Tibial artery (tissue), 4 donors: ENCODE measurements at regions not wholly inside any gene's neighbourhood (a gene's known extent, or its start where the extent isn't known, plus 50 kb on each side); places are given as distances from the start of the nearest gene placed in this dataset.

ENCODE experiments used
- DNase-seq, 2 donors: peaks; one replicate each; pipeline ENCODE4 v3.0.0-alpha.2; 2019
- H3K27ac ChIP-seq, 2 donors: fragments of 200-600 bp; sonication (generic) in 1 of 2; 1 replicate in 1 of 2; 2 replicates in 1 of 2; pipeline ENCODE4 v1.5.1; 2018 to 2019; ENCODE audit warnings: mild to moderate bottlenecking in 1 of 2
- H3K27me3 ChIP-seq, 2 donors: fragments of 200-600 bp; sonication (generic) in 1 of 2; one replicate each; pipeline versions ENCODE4 v1.5.1 to v1.6.0; 2016 to 2019
- H3K36me3 ChIP-seq, 3 donors: fragments of 200-600 bp; sonication (generic) in 2 of 3; one replicate each; pipeline ENCODE4 v1.5.1; 2016 to 2019; ENCODE audit warnings: mild to moderate bottlenecking in 2 of 3
- H3K4me1 ChIP-seq, 4 donors: fragments of 200-600 bp; sonication (generic) in 2 of 4; 1 replicate in 3 of 4; 2 replicates in 1 of 4; pipeline ENCODE4 v1.5.1; 2016 to 2019
- H3K4me3 ChIP-seq, 2 donors: fragments of 200-600 bp; sonication (generic) in 1 of 2; 1 replicate in 1 of 2; 2 replicates in 1 of 2; pipeline ENCODE4 v1.5.1; 2018 to 2019; ENCODE audit warnings: mild to moderate bottlenecking in 2 of 2
- H3K9me3 ChIP-seq, 3 donors: fragments of 200-600 bp; sonication (generic) in 1 of 3; one replicate each; pipeline ENCODE4 v1.5.1; 2016 to 2019
- CTCF ChIP-seq, 2 experiments: fragments of 200-600 bp in 1 of 2; fragments of 450-650 bp in 1 of 2; IDR thresholded peaks; one replicate each; pipeline ENCODE4 v1.5.1; 2017 to 2019; ENCODE audit warnings: antibody characterized with exemption in 2 of 2, mild to moderate bottlenecking in 1 of 2, moderate library complexity in 1 of 2
- intact Hi-C: fragments of 100-400 bp; cut with DNase I; formaldehyde crosslinking; loops from one replicate; pipeline ENCODE4 v1.15.0; 2023; ENCODE audit warnings: low total_unique reads

DNA sequence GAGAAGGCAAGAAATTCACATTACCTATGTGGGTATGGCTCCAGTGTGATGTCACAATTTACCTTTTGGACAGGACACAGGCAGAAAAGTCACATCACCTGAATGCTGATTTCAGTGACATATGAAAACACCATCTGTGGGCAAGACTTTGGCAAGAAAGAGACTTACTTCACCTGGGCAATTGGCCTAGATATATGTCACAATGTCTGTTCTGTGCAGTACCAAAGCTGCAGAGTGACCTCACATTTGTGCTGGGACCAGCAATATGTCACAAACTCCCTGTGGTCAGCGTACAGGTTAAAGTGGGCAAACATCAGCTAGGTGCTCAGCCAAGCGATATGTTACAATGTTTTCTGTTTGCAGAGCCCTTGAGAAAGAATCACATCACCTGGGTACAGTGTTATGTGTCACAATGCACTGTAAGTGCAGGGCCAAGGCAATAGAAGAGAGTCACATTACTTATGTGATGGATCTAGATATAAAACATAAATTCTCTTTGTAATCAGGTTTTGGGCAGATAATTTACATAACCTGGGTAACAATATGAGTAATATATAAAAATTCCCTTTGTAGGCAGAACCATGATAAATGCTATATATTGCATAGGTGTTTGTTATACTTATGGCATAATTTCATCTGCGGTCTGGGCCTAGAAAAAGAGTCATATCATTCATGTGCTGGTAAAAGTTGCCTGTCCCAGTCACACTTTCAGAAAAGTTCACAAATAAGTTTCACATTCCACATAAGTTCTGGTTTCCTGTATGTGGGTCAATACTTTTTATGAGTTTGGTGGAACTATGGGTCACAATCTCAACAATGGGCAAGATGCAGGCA is 949.4 kb upstream of the AMELY start:
- DNase-seq = no peak
- no peak overlapping the region for H3K4me3 ChIP-seq
- H3K27ac ChIP-seq = no peak overlapping the region
- H3K9me3 ChIP-seq = no peaks in the 10 kb centered on the region
- intact Hi-C loops = no loop called here
- H3K36me3 ChIP-seq = no peaks in the 10 kb centered on the region
- H3K27me3 ChIP-seq = no peaks in the 10 kb centered on the region
- no peak for TF ChIP-seq CTCF (IDR thresholded peaks at IDR 0.05)
- H3K4me1 ChIP-seq = no peaks in the 10 kb centered on the region

- no peak overlapping the region for H3K27ac ChIP-seq
- no peaks in the 10 kb centered on the region for H3K27me3 ChIP-seq
- no peak for DNase-seq
- H3K36me3 ChIP-seq = no peaks in the 10 kb centered on the region
- no peaks in the 10 kb centered on the region for H3K4me1 ChIP-seq
- TF ChIP-seq CTCF (IDR thresholded peaks at IDR 0.05) = no peak
- no peak overlapping the region for H3K4me3 ChIP-seq
- no peaks in the 10 kb centered on the region for H3K9me3 ChIP-seq
- intact Hi-C loops = no loop called here
Observed at GRCh38 chrY:7850191-7850590, 938.6 kb upstream of the AMELY start.

DNA sequence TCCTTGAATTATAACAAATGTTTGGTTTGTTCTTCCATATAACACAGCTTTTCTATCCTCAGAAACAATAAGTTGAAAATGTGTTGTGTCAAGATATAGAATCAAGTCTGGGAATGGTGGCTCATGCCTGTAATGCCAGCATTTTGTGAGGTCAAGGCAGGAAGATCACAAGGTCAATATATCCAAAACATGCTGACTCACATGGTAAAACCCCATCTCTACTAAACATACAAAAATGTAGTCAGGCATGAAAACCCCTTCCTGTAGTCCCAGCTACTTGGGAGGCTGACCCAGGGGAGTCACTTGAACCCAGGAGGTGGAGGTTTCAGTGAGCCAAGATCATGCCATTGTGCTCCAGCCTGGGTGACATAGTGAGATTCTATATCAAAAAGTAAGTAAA is 934.2 kb upstream of the AMELY start:
- no peaks in the 10 kb centered on the region for H3K9me3 ChIP-seq
- H3K27me3 ChIP-seq = no peaks in the 10 kb centered on the region
- H3K4me3 ChIP-seq = no peak overlapping the region
- H3K27ac ChIP-seq = no peak overlapping the region
- H3K4me1 ChIP-seq = no peaks in the 10 kb centered on the region
- DNase-seq = no peak
- intact Hi-C loops = no loop called here
- TF ChIP-seq CTCF (IDR thresholded peaks at IDR 0.05) = no peak
- H3K36me3 ChIP-seq = no peaks in the 10 kb centered on the region

DNA sequence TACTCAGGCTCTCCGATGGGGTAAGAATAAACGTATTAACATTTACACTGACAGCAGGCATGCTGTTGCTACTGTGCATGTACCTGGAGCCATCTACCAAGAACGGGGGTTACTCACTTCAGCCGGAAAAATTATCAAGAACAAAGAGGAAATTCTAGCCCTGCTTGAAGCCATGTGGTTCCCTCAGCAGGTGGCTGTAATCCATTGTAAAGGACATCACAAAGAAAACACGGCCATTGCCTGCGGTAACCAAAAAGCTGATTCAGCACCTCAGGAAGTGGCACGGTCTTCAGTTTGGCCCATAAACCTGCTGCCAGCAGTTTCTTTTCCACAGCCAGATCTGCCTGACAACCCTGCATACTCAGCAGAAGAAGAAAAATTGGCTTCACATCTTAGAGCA is 925.5 kb upstream of the AMELY start:
- Histone ChIP-seq H3K4me3 (no peak overlapping the region), H3K9me3 (no peaks in the 10 kb centered on the region), H3K27me3 (no peaks in the 10 kb centered on the region), H3K4me1 (no peaks in the 10 kb centered on the region), H3K27ac (no peak overlapping the region), H3K36me3 (no peaks in the 10 kb centered on the region)
- intact Hi-C loops = no loop called here
- DNase-seq = no peak
- TF ChIP-seq CTCF (IDR thresholded peaks at IDR 0.05) = no peak

DNA sequence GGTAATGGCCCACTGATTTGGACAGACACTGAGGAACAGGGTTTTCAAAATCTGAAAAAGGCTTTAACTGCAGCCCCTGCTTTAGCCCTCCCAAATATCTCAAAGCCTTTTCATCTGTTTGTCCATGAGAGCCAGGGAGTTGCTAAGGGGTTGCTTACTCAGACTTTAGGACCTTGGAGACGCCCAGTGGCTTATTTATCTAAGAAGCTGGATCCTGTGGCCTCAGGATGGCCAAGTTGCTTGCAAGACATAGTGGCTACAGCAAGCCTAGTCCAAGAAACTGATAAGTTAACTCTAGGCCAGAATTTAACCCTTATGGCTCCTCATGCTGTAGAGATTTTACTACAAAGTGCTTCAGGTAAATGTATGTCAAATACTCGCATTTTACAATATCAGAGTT is 924.8 kb upstream of the AMELY start:
- H3K36me3 ChIP-seq = no peaks in the 10 kb centered on the region
- intact Hi-C loops = no loop called here
- no peaks in the 10 kb centered on the region for H3K27me3 ChIP-seq
- H3K9me3 ChIP-seq = no peaks in the 10 kb centered on the region
- H3K4me1 ChIP-seq = no peaks in the 10 kb centered on the region
- no peak overlapping the region for H3K4me3 ChIP-seq
- DNase-seq = no peak
- no peak for TF ChIP-seq CTCF (IDR thresholded peaks at IDR 0.05)
- no peak overlapping the region for H3K27ac ChIP-seq
